ENCODE measurements at regions not wholly inside any gene's neighbourhood (a gene's known extent, or its start where the extent isn't known, plus 50 kb on each side); places are given as distances from the start of the nearest gene placed in this dataset.

DNA sequence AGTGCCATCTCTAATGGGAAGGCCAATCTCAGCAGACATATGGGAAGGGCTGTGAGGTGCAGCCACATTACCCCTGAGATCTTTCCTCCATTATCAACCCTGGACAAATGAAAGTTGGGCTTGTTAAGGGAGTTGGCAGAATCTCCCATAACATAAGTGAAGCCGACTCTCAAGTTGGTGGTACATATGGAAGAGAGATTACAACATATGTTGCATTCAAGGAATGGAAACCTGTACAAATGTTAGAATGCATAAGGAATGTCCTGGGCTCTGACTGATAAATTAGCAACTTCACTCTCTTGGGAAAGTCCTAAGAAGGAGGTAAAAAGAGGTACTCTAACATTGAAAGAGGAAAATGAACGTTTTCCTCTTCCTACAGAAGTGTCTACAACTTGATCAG lies 288.7 kb downstream of the IL20RB start:
- TF ChIP-seq CTCF (IDR thresholded peaks at IDR 0.05) = no peak
- TF ChIP-seq POLR2A (IDR thresholded peaks at IDR 0.05) = no peak
- no peak for TF ChIP-seq POLR2AphosphoS5 (IDR thresholded peaks at IDR 0.05; ENCODE audit: insufficient read depth in 1 of 2, low read depth in 1 of 2)
- Histone ChIP-seq H3K4me1 (no peaks in the 10 kb centered on the region), H3K36me3 (no peaks in the 10 kb centered on the region), H3K9me3 (no peaks in the 10 kb centered on the region), H3K27me3 (no peaks in the 10 kb centered on the region), H3K27ac (no peak overlapping the region), H3K4me3 (no peak overlapping the region)
- intact Hi-C loops (cut with DNase I) = no loop called here
- no peak for DNase-seq (ENCODE audit: extremely low spot score in 2 of 2)

GRCh38 chr3:137249311-137249940 lies 291.6 kb downstream of the IL20RB start:
- no peaks in the 10 kb centered on the region for H3K9me3 ChIP-seq
- H3K27ac ChIP-seq = no peak overlapping the region
- TF ChIP-seq CTCF (IDR thresholded peaks at IDR 0.05) = no peak
- TF ChIP-seq POLR2AphosphoS5 (IDR thresholded peaks at IDR 0.05; ENCODE audit: insufficient read depth in 1 of 2, low read depth in 1 of 2) = no peak
- no peak for TF ChIP-seq POLR2A (IDR thresholded peaks at IDR 0.05)
- H3K27me3 ChIP-seq = no peaks in the 10 kb centered on the region
- no peak overlapping the region for H3K4me3 ChIP-seq
- H3K4me1 ChIP-seq = no peaks in the 10 kb centered on the region
- DNase-seq (ENCODE audit: extremely low spot score in 2 of 2) = no peak
- intact Hi-C loops (cut with DNase I) = no loop called here
- H3K36me3 ChIP-seq = no peaks in the 10 kb centered on the region

DNA sequence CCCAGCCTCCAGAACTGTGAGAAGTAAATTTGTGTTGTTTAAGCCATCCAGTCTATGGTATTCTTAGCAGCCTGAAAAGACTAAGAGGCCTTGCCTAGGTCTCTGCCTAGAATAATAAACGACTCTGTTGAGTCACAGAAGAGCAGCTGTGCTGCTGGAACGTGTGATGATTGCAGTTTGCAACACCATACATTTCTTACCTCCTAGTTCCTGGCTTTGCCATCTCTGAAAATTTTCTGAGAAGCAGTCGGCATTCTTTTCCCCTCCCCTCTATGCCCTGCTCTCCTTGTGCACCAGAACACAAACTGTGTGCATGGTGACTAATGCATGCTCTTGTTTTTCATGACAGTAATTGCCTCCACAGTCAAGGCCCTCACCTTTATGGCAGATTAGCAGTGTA lies 301.3 kb downstream of the IL20RB start:
- no peaks in the 10 kb centered on the region for H3K27me3 ChIP-seq
- H3K27ac ChIP-seq = no peak overlapping the region
- H3K9me3 ChIP-seq = no peaks in the 10 kb centered on the region
- no peak for DNase-seq (ENCODE audit: extremely low spot score in 2 of 2)
- TF ChIP-seq POLR2AphosphoS5 (IDR thresholded peaks at IDR 0.05; ENCODE audit: insufficient read depth in 1 of 2, low read depth in 1 of 2) (no peak), CTCF (IDR thresholded peaks at IDR 0.05) (no peak), POLR2A (IDR thresholded peaks at IDR 0.05) (no peak)
- H3K4me3 ChIP-seq = no peak overlapping the region
- no peaks in the 10 kb centered on the region for H3K36me3 ChIP-seq
- intact Hi-C loops (cut with DNase I) = no loop called here
- no peaks in the 10 kb centered on the region for H3K4me1 ChIP-seq

- intact Hi-C loops (cut with DNase I) = no loop called here
- Histone ChIP-seq H3K4me1 (no peaks in the 10 kb centered on the region), H3K27ac (no peak overlapping the region), H3K4me3 (no peak overlapping the region), H3K36me3 (no peaks in the 10 kb centered on the region), H3K9me3 (no peaks in the 10 kb centered on the region), H3K27me3 (no peaks in the 10 kb centered on the region)
- no peak for TF ChIP-seq CTCF (IDR thresholded peaks at IDR 0.05)
- no peak for TF ChIP-seq POLR2A (IDR thresholded peaks at IDR 0.05)
- TF ChIP-seq POLR2AphosphoS5 (IDR thresholded peaks at IDR 0.05; ENCODE audit: insufficient read depth in 1 of 2, low read depth in 1 of 2) = no peak
- no peak for DNase-seq (ENCODE audit: extremely low spot score in 2 of 2)
Observed at GRCh38 chr3:137259701-137260100, 301.9 kb downstream of the IL20RB start.

DNA sequence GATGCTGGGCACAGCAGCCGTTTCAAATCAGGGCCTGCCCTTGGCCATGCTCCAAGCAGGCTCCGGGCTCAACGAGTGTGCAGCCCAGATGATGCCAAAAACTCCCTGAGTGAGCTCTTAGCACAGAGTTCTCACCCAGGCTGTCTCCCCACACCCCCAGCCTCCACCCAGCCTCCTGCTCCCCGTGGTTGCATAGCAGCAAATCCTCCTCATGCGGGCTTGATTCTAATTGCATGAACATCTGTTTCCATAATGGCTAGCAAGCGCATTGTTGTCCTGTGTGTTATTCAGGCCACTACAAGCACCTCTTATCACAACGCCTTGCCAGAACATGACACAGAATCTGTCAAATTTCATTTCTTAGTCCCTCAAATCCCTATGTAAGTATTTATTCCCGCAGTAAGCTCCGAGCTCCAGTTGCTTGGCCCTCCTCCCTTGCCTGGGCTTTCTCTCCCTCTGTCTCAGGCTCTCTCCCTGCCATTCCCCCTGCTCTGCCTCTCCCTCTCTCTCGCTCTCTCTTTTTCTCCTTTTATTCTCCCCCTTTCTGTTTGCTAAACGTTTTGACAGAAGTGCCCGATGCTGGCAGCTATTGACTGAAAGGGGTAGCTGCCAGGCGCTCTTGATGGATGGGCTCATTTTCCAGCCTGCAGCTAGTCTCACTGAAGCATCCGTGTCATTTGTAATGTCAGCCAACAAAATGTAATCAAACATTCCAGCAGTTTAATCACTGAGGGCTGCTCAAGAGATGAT lies 306.5 kb downstream of the IL20RB start:
- H3K9me3 ChIP-seq = no peaks in the 10 kb centered on the region
- intact Hi-C loops (cut with DNase I) = no loop called here
- no peak overlapping the region for H3K27ac ChIP-seq

More for the DNA sequence above, 306.5 kb downstream of the IL20RB start:
- Histone ChIP-seq H3K36me3 (no peaks in the 10 kb centered on the region), H3K4me3 (no peak overlapping the region), H3K4me1 (no peaks in the 10 kb centered on the region), H3K27me3 (no peaks in the 10 kb centered on the region)
- DNase-seq (ENCODE audit: extremely low spot score in 2 of 2) = no peak
- TF ChIP-seq POLR2A (IDR thresholded peaks at IDR 0.05) (no peak), POLR2AphosphoS5 (IDR thresholded peaks at IDR 0.05; ENCODE audit: insufficient read depth in 1 of 2, low read depth in 1 of 2) (no peak), CTCF (IDR thresholded peaks at IDR 0.05) (no peak)
